Activated CD8-positive, alpha-beta memory T cell treated with anti-CD3 and anti-CD28 coated beads for 36 hours (primary cell): ENCODE measurements at regions not wholly inside any gene's neighbourhood (a gene's known extent, or its start where the extent isn't known, plus 50 kb on each side); places are given as distances from the start of the nearest gene placed in this dataset.

Source experiments
- CTCF ChIA-PET: fragments of 350-600 bp; sonication (Branson Sonifier 250); formaldehyde crosslinking; loops from one replicate; lab custom pipeline; 2021; ENCODE audit warnings: antibody characterized with exemption; lab: Charles Lee
- POLR2A ChIA-PET: fragments of 350-600 bp; sonication (Branson Sonifier 250); formaldehyde crosslinking; loops from one replicate; lab custom pipeline; 2021; ENCODE audit warnings: antibody characterized with exemption; lab: Charles Lee

GRCh38 chr14:97485201-97485600, 688.0 kb downstream of the VRK1 start:
- CTCF ChIA-PET, result no interaction called here
- POLR2A ChIA-PET, result no interaction called here

DNA sequence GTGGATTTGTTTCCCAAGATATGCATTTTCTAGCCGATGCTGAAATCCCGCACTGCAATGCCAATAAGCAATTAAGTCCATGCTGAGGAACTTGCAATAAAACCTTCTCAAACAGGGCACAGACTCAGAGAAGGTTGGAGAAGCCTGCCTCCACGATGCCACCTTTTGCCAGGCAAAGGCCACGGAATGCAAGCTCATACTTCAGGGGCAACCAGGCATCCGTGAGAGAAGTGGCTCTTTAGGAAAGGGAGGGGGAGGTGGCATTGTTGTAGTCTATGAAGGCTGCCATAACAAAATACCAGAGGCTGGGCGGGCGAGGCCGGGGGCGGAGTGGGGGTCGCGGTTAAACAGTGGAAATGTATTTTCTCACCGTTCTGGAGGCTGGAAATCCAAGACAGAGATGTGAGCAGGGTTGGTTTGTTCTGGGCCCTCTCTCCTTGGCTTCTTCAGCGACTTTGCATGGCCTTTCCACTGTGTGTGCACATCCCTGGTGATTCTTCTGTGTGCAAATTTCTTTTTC, 689.5 kb downstream of the VRK1 start:
- ChIA-PET CTCF (no interaction called here), POLR2A (no interaction called here)

DNA sequence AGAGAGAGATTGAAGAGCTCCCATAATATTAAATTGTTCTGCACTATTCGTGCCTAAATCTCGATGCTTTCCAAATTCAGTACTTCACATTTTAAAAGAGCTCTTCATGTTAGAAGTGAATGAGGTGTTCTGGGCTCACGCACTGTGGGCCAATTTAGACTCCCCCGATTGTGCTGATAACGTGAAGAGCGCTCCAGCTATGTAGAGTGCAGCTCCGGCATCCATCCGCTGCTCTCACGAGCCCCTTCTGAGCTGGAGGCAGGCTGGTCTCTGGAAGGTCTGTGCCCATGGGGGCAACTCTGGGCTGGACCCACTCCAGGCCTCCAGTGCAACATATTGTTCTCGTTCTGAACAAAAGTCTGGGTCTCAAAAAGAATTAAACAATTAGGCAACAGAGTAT, 692.6 kb downstream of the VRK1 start:
- ChIA-PET CTCF (no interaction called here), POLR2A (interaction anchor here (0.6 kb wide), 1 partner anchor 31 kb away, joined by 3 read pairs; no protein-coding TSS in a partner anchor)

- ChIA-PET CTCF (no interaction called here), POLR2A (no interaction called here)
These were observed 693.4 kb downstream of the VRK1 start for GRCh38 chr14:97490521-97491070.

DNA sequence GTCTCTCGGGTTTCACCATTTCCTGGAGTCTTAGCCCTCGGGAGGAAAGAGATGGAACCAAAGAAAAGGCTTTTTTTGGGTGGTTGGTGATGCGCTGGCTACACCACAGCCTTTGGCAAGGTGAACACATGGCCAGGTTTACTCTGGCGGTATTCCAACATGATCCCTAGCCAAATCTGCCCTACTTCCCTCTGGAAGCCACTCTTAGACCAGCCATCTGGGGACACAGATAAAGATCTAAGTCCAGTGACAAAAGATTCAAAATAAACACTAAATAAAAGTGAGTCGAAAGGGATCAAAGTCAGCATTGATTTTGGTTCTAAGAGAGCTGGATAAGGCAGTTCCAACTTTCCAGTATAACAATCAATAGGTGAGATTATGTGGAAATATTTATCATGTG, 694.5 kb downstream of the VRK1 start:
- ChIA-PET POLR2A (no interaction called here), CTCF (no interaction called here)

- CTCF ChIA-PET, result no interaction called here
- POLR2A ChIA-PET, result no interaction called here
These were observed 702.8 kb downstream of the VRK1 start for GRCh38 chr14:97499790-97500481.

- ChIA-PET CTCF (no interaction called here), POLR2A (no interaction called here)
These were observed 709.4 kb downstream of the VRK1 start for GRCh38 chr14:97506626-97507025.

DNA sequence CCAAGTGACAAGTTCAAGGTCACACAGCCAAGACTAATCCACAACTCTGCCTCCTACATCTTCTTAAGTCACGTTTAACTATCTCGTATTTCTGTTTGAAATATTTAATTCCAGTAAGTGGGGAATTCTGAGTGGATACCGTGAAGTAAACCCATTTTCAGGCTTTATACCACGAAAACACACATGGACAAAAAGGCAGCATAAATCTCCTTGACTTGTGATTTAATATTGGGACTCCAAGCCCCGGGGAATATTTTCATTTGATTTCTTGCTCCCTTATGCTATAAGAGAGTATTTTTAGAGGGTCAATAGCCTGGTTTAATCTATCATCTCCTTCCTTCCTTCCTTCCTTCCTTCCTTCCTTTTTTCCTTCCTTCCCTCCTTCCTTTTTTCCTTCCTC, 716.7 kb downstream of the VRK1 start:
- POLR2A ChIA-PET, result no interaction called here
- CTCF ChIA-PET, result no interaction called here

DNA sequence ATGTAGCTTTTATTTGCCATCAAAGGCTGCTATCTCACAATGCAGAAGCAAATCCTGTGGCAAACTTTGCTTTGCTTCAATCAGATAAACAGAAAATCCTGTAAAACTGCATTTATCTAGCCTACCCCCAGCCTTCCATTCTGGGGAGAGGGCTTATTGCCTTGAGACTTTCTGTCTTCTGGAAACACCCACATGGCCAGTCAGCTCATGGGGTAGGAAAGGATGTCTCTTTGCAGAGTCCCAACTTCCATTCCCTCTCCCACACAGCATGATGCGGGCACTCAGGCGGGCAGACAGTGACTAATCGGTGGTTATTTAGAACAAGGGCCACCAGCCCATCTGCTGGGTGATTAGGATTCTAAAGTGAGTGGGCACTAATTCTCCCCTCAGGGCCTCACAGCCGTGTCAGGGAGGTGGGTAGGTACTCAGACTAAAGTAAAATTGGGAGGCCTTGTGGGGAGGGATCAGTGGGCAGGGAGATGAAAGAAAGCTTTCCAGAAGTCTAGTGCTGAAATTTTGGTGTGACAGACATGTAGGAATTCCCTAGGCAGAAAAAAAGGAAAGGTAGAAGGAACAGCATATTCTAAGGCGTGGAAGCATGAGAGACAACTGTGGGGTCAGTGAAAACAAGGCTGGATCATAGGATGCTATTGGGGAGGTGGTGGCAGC, 720.5 kb downstream of the VRK1 start:
- ChIA-PET POLR2A (no interaction called here), CTCF (no interaction called here)

- POLR2A ChIA-PET, result no interaction called here
- CTCF ChIA-PET, result no interaction called here
These were observed 726.8 kb downstream of the VRK1 start for GRCh38 chr14:97523936-97524335.

GRCh38 chr14:97524589-97525319, 727.6 kb downstream of the VRK1 start:
- POLR2A ChIA-PET, result no interaction called here
- CTCF ChIA-PET, result no interaction called here

- POLR2A ChIA-PET, result no interaction called here
- CTCF ChIA-PET, result no interaction called here
These were observed 730.8 kb downstream of the VRK1 start for GRCh38 chr14:97527993-97528392.

DNA sequence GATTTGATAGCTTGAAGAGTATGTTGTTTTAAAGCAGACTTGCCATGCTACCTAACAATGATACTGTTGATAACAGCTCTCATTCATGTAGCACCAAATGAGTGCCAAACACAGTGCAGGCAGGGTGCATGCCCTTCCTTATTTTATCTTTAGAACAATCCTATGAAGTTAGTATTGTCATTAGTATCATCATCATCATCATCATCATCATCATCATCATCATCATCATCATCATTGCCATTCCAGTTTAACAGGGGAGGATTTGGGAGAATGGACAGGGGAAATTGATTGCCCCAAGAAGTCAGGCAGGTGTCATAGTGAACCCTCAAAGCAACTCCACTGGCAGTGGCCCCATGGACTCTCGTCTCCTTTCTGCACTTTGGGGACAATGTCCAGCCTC, 734.9 kb downstream of the VRK1 start:
- POLR2A ChIA-PET, result no interaction called here
- CTCF ChIA-PET, result no interaction called here

DNA sequence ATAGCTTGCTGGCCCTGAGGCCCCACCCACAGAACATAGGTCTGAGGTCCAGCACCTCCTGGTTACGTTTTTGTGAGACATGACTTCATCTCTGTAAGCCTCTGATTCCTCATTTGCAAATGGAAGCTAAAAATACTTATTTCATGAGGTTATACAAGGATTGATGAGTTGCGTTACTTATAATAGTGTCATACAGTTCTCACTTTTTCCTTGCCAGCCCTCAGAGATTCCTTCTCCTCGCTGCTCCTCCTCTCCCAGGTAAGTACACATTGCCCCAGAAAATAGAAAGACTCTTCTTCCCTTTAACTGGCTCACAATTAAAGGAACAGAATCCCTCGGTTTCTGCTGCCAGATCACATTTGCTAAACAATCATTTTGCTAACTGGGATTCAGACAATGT, 739.2 kb downstream of the VRK1 start:
- CTCF ChIA-PET, result no interaction called here

DNA sequence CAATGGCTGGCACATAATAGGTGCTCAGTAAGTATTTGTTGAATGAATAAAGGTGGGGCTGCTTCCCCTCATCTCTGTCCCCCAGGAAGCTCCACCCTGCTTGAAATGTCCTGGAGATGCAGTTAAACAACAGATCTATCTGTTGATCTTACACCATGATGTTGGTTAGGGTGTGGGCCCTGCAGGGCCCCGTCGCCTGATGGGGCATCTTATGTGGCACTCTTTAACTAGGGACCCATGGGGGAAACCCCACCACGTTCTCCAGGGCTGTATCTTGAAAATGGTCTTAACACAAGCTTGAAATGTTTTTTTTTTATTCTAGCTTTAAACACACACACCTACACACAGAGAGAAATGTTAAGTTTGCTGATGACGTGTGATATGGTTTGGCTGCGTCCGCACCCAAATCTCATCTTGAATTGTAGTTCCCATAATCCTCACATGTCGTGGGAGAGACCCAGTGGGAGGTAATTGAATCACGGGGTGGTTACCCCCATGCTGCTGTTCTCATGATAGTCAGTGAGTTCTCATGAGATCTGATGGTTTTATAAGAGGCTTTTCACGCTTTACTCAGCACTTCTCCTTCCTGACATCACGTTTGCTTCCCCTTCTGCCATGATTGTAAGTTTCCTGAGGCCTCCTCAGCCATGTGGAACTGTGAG, 741.7 kb downstream of the VRK1 start:
- POLR2A ChIA-PET, result no interaction called here
- CTCF ChIA-PET, result interaction anchor here (0.6 kb wide), 1 partner anchor 495 kb away, joined by 3 read pairs; no protein-coding TSS in a partner anchor

More for the DNA sequence above, 739.2 kb downstream of the VRK1 start:
- POLR2A ChIA-PET, result no interaction called here

DNA sequence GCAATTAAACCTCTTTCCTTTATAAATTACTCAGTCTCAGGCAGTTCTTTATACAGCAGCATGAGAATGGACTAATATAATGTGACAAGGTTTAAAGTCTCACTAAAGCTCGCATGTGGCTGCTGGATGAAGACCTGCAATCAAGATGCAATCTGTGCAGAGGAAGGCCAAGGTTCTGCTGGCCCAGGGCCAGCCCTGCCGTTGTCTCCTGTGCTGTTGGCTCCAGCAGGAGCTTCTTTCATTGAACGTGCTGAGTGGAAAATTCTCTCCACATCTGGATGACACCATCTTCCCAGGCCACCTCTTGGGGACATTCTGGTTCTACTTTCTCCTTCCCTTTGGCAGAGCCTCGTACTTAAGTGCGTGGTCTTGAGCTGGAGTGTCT, 742.2 kb downstream of the VRK1 start:
- ChIA-PET CTCF (no interaction called here), POLR2A (no interaction called here)

GRCh38 chr14:97539884-97540283, 742.7 kb downstream of the VRK1 start:
- ChIA-PET CTCF (no interaction called here), POLR2A (no interaction called here)

DNA sequence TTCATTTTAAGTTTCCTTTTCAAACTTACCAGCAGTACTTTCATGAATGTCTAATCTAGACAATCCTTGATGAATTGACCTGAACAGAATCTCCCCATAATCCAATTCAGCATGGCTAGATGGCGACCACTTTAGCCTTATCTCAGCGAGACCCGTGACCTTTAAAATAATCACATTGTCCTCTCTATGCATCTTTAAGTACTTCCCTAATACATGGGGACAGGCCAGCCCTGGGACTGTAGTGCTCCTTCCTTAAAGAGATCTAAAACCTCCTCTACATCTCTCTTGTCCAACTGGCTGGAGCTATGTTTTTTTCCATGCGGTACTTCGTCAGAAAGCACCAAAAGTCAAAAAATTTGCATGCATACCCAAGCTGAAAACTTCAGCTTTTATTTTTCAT, 746.0 kb downstream of the VRK1 start:
- ChIA-PET CTCF (no interaction called here), POLR2A (no interaction called here)

DNA sequence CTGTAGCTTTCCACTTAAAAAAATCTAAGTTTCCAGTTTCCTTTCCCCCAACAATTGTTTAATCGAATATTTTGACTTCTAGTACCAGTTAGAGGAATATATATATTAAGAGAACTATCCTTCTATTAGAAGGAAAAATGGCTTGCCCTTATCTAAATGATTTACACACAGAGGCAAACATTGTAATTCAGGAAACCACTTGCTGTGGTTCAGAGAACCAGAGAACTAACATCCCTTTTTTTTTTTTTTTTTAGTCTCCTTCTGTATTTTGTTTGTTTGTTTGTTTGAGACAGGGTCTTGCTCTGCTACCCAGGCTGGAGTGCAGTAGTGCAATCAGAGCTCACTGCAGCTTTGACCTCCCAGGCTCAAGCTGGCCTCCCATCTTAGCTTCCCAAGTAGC, 746.6 kb downstream of the VRK1 start:
- ChIA-PET POLR2A (no interaction called here), CTCF (no interaction called here)

DNA sequence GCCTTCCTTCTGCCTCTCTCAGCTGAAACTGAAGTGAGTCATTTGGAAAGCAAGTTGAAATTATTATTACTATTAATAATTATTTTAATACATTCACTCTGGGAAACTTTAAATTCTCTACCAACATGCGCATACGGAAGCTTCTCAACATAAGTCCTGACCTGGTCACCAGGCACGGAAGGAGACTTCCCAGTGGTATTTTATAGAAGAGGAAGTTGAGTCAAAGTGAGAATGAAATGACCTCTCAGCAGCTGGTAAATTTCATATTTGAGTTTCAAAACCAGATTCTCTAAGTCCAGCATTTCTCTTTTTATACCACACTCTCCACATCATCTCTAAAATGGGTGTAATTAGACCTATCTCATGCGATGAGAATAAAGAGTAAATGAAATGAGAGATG, 747.4 kb downstream of the VRK1 start:
- ChIA-PET CTCF (no interaction called here), POLR2A (interaction anchor here (0.7 kb wide), 1 partner anchor 95 kb away, joined by 3 read pairs; no protein-coding TSS in a partner anchor)
